ENCODE measurements at regions not wholly inside any gene's neighbourhood (a gene's known extent, or its start where the extent isn't known, plus 50 kb on each side); places are given as distances from the start of the nearest gene placed in this dataset.

GRCh38 chr4:167779280-167779679 lies 313.1 kb upstream of the ANXA10 start:
- H3K27me3 ChIP-seq (ENCODE audit: insufficient read depth, low read length, poor library complexity, severe bottlenecking), result no peaks in the 10 kb centered on the region
- no peak overlapping the region for H3K4me3 ChIP-seq (ENCODE audit: low read length)
- no peak overlapping the region for H3K27ac Mint-ChIP-seq
- H3K4me1 ChIP-seq (ENCODE audit: insufficient read depth, low read length), result no peaks in the 10 kb centered on the region
- H3K27ac ChIP-seq (ENCODE audit: low read depth, low read length), result no peak overlapping the region
- no peak overlapping the region for H3K4me3 Mint-ChIP-seq
- no peaks in the 10 kb centered on the region for H3K9me3 ChIP-seq (ENCODE audit: low read length)
- peaks cover 0 to 17% (median 10%) of the 10 kb centered on the region in 5 donors for H3K9me3 Mint-ChIP-seq
- H3K36me3 ChIP-seq (ENCODE audit: insufficient read depth, low read length), result no peaks in the 10 kb centered on the region
- no peak for DNase-seq
- ChIA-PET POLR2A (no interaction called here), CTCF (no interaction called here)
- no peaks in the 10 kb centered on the region for H3K36me3 Mint-ChIP-seq
- no peaks in the 10 kb centered on the region for H3K4me1 Mint-ChIP-seq
- no peaks in the 10 kb centered on the region for H3K27me3 Mint-ChIP-seq

- no peak overlapping the region for H3K27ac Mint-ChIP-seq
- Histone ChIP-seq H3K9me3 (ENCODE audit: low read length) (no peaks in the 10 kb centered on the region), H3K36me3 (ENCODE audit: insufficient read depth, low read length) (no peaks in the 10 kb centered on the region), H3K4me3 (ENCODE audit: low read length) (no peak overlapping the region), H3K4me1 (ENCODE audit: insufficient read depth, low read length) (no peaks in the 10 kb centered on the region), H3K27me3 (ENCODE audit: insufficient read depth, low read length, poor library complexity, severe bottlenecking) (no peaks in the 10 kb centered on the region), H3K27ac (ENCODE audit: low read depth, low read length) (no peak overlapping the region)
- H3K27me3 Mint-ChIP-seq, result no peaks in the 10 kb centered on the region
- H3K36me3 Mint-ChIP-seq, result no peaks in the 10 kb centered on the region
- no peak overlapping the region for H3K4me3 Mint-ChIP-seq
- no peaks in the 10 kb centered on the region for H3K4me1 Mint-ChIP-seq
- H3K9me3 Mint-ChIP-seq, result peaks cover 0 to 17% (median 10%) of the 10 kb centered on the region in 5 donors
- ChIA-PET CTCF (no interaction called here), POLR2A (no interaction called here)
- DNase-seq, result no peak
Measured at GRCh38 chr4:167779864-167780263, 312.5 kb upstream of the ANXA10 start.

GRCh38 chr4:167784826-167785225 lies 307.5 kb upstream of the ANXA10 start:
- H3K4me3 ChIP-seq (ENCODE audit: low read length), result no peak overlapping the region
- no peak overlapping the region for H3K27ac ChIP-seq (ENCODE audit: low read depth, low read length)
- H3K9me3 Mint-ChIP-seq, result peaks cover 1 to 18% (median 8%) of the 10 kb centered on the region in 5 donors
- H3K9me3 ChIP-seq (ENCODE audit: low read length), result no peaks in the 10 kb centered on the region
- no peaks in the 10 kb centered on the region for H3K36me3 ChIP-seq (ENCODE audit: insufficient read depth, low read length)
- CTCF ChIA-PET, result no interaction called here
- H3K4me3 Mint-ChIP-seq, result no peak overlapping the region
- H3K27me3 Mint-ChIP-seq, result no peaks in the 10 kb centered on the region
- H3K4me1 Mint-ChIP-seq, result no peaks in the 10 kb centered on the region
- POLR2A ChIA-PET, result no interaction called here
- DNase-seq, result no peak
- H3K27me3 ChIP-seq (ENCODE audit: insufficient read depth, low read length, poor library complexity, severe bottlenecking), result no peaks in the 10 kb centered on the region
- H3K4me1 ChIP-seq (ENCODE audit: insufficient read depth, low read length), result no peaks in the 10 kb centered on the region
- H3K27ac Mint-ChIP-seq, result no peak overlapping the region
- no peaks in the 10 kb centered on the region for H3K36me3 Mint-ChIP-seq

GRCh38 chr4:167785523-167785922 lies 306.8 kb upstream of the ANXA10 start:
- H3K36me3 ChIP-seq (ENCODE audit: insufficient read depth, low read length), result no peaks in the 10 kb centered on the region
- H3K27me3 ChIP-seq (ENCODE audit: insufficient read depth, low read length, poor library complexity, severe bottlenecking), result no peaks in the 10 kb centered on the region
- ChIA-PET POLR2A (no interaction called here), CTCF (no interaction called here)
- no peaks in the 10 kb centered on the region for H3K4me1 ChIP-seq (ENCODE audit: insufficient read depth, low read length)
- H3K4me1 Mint-ChIP-seq, result no peaks in the 10 kb centered on the region
- no peaks in the 10 kb centered on the region for H3K27me3 Mint-ChIP-seq
- no peaks in the 10 kb centered on the region for H3K36me3 Mint-ChIP-seq
- no peak for DNase-seq
- no peak overlapping the region for H3K27ac Mint-ChIP-seq
- H3K4me3 Mint-ChIP-seq, result no peak overlapping the region
- H3K9me3 Mint-ChIP-seq, result peaks cover 1 to 18% (median 9%) of the 10 kb centered on the region in 5 donors
- H3K9me3 ChIP-seq (ENCODE audit: low read length), result no peaks in the 10 kb centered on the region
- H3K4me3 ChIP-seq (ENCODE audit: low read length), result no peak overlapping the region
- no peak overlapping the region for H3K27ac ChIP-seq (ENCODE audit: low read depth, low read length)

- Histone ChIP-seq H3K27ac (ENCODE audit: low read depth, low read length) (no peak overlapping the region), H3K4me3 (ENCODE audit: low read length) (no peak overlapping the region), H3K36me3 (ENCODE audit: insufficient read depth, low read length) (no peaks in the 10 kb centered on the region), H3K27me3 (ENCODE audit: insufficient read depth, low read length, poor library complexity, severe bottlenecking) (no peaks in the 10 kb centered on the region), H3K9me3 (ENCODE audit: low read length) (no peaks in the 10 kb centered on the region), H3K4me1 (ENCODE audit: insufficient read depth, low read length) (no peaks in the 10 kb centered on the region)
- Mint-ChIP-seq H3K27me3 (no peaks in the 10 kb centered on the region), H3K4me3 (no peak overlapping the region), H3K9me3 (peaks cover 1 to 23% (median 8%) of the 10 kb centered on the region in 5 donors), H3K36me3 (no peaks in the 10 kb centered on the region), H3K4me1 (no peaks in the 10 kb centered on the region), H3K27ac (no peak overlapping the region)
- DNase-seq, result no peak
- POLR2A ChIA-PET, result no interaction called here
- CTCF ChIA-PET, result no interaction called here
Measured at GRCh38 chr4:167786504-167786903, 305.8 kb upstream of the ANXA10 start.

GRCh38 chr4:167787231-167787630 lies 305.1 kb upstream of the ANXA10 start:
- H3K36me3 Mint-ChIP-seq, result no peaks in the 10 kb centered on the region
- no peaks in the 10 kb centered on the region for H3K9me3 ChIP-seq (ENCODE audit: low read length)
- H3K4me3 Mint-ChIP-seq, result no peak overlapping the region
- CTCF ChIA-PET, result no interaction called here
- no peak overlapping the region for H3K4me3 ChIP-seq (ENCODE audit: low read length)
- H3K27me3 Mint-ChIP-seq, result no peaks in the 10 kb centered on the region
- peaks cover 3 to 23% (median 9%) of the 10 kb centered on the region in 5 donors for H3K9me3 Mint-ChIP-seq
- H3K27me3 ChIP-seq (ENCODE audit: insufficient read depth, low read length, poor library complexity, severe bottlenecking), result no peaks in the 10 kb centered on the region
- no peaks in the 10 kb centered on the region for H3K4me1 Mint-ChIP-seq
- DNase-seq, result no peak
- H3K27ac ChIP-seq (ENCODE audit: low read depth, low read length), result no peak overlapping the region
- H3K4me1 ChIP-seq (ENCODE audit: insufficient read depth, low read length), result no peaks in the 10 kb centered on the region
- POLR2A ChIA-PET, result no interaction called here
- no peak overlapping the region for H3K27ac Mint-ChIP-seq
- H3K36me3 ChIP-seq (ENCODE audit: insufficient read depth, low read length), result no peaks in the 10 kb centered on the region

GRCh38 chr4:167802463-167803212 lies 289.7 kb upstream of the ANXA10 start:
- CTCF ChIA-PET, result no interaction called here
- no peak overlapping the region for H3K4me3 Mint-ChIP-seq

GRCh38 chr4:167811958-167812357 lies 280.4 kb upstream of the ANXA10 start:
- DNase-seq, result no peak
- Histone ChIP-seq H3K4me3 (ENCODE audit: low read length) (no peak overlapping the region), H3K27ac (ENCODE audit: low read depth, low read length) (no peak overlapping the region), H3K27me3 (ENCODE audit: insufficient read depth, low read length, poor library complexity, severe bottlenecking) (no peaks in the 10 kb centered on the region), H3K9me3 (ENCODE audit: low read length) (no peaks in the 10 kb centered on the region), H3K36me3 (ENCODE audit: insufficient read depth, low read length) (no peaks in the 10 kb centered on the region), H3K4me1 (ENCODE audit: insufficient read depth, low read length) (no peaks in the 10 kb centered on the region)
- no peaks in the 10 kb centered on the region for H3K36me3 Mint-ChIP-seq
- H3K4me1 Mint-ChIP-seq, result no peaks in the 10 kb centered on the region
- H3K27ac Mint-ChIP-seq, result no peak overlapping the region
- no peak overlapping the region for H3K4me3 Mint-ChIP-seq
- CTCF ChIA-PET, result no interaction called here
- H3K9me3 Mint-ChIP-seq, result peaks cover 9 to 25% (median 16%) of the 10 kb centered on the region in 5 donors
- POLR2A ChIA-PET, result no interaction called here
- H3K27me3 Mint-ChIP-seq, result no peaks in the 10 kb centered on the region

More at GRCh38 chr4:167802463-167803212, 289.7 kb upstream of the ANXA10 start:
- H3K36me3 Mint-ChIP-seq, result no peaks in the 10 kb centered on the region
- no peaks in the 10 kb centered on the region for H3K4me1 Mint-ChIP-seq
- POLR2A ChIA-PET, result no interaction called here
- no peak for DNase-seq
- H3K9me3 ChIP-seq (ENCODE audit: low read length), result no peaks in the 10 kb centered on the region
- H3K27ac ChIP-seq (ENCODE audit: low read depth, low read length), result no peak overlapping the region
- H3K27me3 ChIP-seq (ENCODE audit: insufficient read depth, low read length, poor library complexity, severe bottlenecking), result no peaks in the 10 kb centered on the region
- H3K27me3 Mint-ChIP-seq, result no peaks in the 10 kb centered on the region
- no peaks in the 10 kb centered on the region for H3K4me1 ChIP-seq (ENCODE audit: insufficient read depth, low read length)
- H3K27ac Mint-ChIP-seq, result no peak overlapping the region
- H3K4me3 ChIP-seq (ENCODE audit: low read length), result no peak overlapping the region
- H3K36me3 ChIP-seq (ENCODE audit: insufficient read depth, low read length), result no peaks in the 10 kb centered on the region
- H3K9me3 Mint-ChIP-seq, result peaks cover 0 to 17% (median 3%) of the 10 kb centered on the region in 5 donors
